ENCODE measurements at regions not wholly inside any gene's neighbourhood (a gene's known extent, or its start where the extent isn't known, plus 50 kb on each side); places are given as distances from the start of the nearest gene placed in this dataset.
"Not testable (repeated sequence)": the region's sequence is repeated elsewhere in the genome, so short reads cannot be mapped to it uniquely, and the experiment has no call there.

DNA sequence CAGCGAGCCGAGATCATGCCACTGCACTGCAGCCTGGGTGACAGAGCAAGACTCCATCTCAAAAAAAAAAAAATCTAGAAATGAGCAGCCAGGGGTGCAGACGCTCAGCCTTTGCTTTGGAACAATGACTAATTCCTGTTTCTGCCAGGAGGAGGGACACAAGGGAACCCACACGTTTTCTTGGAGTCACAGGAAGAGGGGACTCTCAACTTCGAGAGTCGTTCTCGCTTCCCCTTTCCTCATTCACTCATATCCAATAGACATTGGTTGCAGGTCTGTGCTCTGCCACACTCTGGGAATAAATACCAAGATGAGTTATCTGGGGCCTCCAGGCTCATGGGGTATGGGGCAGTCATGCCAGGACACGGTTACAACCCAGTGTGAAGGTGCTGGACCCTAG, 91.5 kb upstream of the RREB1 start:
- DNase-seq (ENCODE audit: low spot score) = no peak

DNA sequence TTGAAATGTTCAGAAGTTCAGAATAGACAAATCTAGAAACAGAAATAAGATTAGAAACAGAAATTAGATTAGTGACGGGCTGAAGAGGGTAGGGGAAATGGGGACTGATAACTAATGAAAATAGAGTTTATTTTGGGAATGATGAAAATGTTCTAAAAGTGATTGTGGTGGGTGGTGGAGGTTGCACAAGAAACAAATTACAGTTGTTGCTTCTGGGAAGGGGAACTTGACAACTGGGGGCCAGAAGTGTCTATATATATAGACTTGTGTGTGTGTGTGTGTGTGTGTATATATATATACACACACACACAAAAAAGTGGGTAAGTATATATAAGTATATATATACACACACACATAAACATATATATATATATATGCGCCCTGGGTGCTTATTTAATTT, 86.5 kb upstream of the RREB1 start:
- no peak for DNase-seq (ENCODE audit: low spot score)

DNA sequence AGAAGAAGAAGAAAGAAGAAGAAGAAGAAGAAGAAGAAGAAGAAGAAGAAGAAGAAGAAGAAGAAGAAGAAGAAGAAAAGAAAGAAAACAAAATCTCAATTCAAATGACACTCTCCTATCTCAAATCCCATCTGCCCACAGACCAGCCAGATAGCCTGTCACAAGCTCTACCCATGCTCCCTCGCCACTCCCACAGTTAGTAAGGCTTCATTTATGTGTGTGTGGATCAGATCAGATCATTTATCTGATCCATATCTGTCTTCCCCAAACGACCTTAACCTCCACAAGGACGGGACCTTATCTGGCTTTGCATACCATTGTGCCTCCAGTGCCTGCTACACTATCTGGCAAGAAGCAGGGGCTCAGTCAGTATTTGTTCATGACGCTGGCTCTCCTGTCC, 81.9 kb upstream of the RREB1 start:
- DNase-seq (ENCODE audit: low spot score) = no peak

DNA sequence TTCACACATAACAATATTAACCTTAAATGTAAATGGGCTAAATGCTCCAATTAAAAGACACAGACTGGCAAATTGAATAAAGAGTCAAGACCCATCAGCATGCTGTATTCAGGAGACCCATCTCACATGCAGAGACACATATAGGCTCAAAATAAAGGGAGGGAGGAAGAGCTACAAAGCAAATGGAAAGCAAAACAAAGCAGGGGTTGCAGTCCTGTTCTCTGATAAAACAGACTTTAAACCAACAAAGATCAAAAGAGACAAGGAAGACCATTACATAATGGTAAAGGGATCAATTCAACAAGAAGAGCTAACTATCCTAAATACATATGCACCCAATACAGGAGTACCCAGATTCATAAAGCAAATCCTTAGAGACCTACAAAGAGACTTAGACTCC, 78.8 kb upstream of the RREB1 start:
- DNase-seq (ENCODE audit: low spot score) = not testable (repeated sequence)

DNA sequence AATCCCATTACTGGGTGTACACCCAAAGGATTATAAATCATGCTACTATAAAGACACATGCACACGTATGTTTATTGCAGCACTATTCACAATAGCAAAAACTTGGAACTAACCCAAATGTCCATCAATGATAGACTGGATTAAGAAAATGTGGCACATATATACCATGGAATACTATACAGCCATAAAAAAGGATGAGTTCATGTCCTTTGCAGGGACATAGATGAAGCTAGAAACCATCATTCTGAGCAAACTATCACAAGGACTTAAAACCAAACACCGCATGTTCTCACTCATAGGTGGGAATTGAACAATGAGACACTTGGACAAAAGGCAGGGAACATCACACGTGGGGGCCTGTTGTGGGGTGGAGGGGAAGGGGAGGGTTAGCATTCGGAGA, 76.8 kb upstream of the RREB1 start:
- DNase-seq (ENCODE audit: low spot score) = not testable (repeated sequence)

DNA sequence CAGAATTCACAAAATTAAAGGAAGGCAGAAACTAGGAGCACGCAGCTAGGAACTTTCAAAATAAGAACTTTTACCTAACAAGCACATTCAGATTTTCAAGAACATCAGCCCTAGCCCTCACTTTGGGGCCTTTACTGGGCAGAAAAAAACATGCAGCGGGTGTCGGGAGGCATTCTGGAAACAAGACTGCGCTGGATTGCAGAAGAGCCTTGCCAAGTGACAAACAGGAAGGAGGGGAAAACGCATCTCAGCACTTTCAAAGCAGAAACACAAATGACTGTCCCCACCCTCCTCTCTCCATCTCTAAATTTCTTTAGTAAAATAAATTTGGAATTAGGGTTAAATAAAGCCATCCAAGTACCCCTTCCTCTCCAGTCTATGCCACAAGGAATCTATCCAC, 74.6 kb upstream of the RREB1 start:
- DNase-seq (ENCODE audit: low spot score) = no peak

DNA sequence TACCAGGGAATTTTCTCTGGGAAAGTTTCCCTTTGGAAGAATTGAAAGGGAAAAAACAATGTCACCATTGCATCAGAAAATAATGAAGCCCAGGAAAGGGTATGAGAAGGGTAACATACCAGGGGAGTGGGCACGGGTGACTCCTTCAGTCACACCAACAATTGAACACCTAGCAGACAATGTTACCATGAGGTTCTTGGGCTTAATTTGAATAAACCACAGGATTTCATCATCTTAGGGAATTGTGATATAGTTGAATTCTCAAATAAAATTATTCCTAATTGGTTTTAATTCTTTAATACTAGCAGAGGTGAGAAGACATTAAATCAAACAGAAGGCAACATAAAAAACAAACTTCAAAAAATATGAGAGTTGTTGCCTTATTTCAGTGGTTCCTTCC, 73.7 kb upstream of the RREB1 start:
- DNase-seq (ENCODE audit: low spot score) = no peak

DNA sequence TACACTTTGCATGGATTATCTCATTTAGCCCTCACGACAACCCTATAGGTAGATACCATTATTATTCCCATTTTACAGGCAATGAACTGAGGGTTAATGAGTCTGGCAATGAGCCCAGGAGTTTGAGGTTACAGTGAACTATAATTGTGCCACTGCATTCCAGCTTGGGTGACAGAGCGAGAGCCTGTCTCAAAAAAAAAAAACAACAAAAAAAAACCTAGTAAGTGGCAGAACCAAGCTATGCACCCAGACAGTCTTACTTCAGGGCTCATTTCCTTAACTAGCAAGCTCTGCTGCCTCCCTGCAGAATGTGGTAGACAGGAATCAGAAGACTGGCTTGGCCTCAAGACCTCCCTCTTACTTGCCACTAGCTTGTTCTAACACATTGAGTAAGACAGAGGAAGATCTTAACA, 71.9 kb upstream of the RREB1 start:
- no peak for DNase-seq (ENCODE audit: low spot score)

DNA sequence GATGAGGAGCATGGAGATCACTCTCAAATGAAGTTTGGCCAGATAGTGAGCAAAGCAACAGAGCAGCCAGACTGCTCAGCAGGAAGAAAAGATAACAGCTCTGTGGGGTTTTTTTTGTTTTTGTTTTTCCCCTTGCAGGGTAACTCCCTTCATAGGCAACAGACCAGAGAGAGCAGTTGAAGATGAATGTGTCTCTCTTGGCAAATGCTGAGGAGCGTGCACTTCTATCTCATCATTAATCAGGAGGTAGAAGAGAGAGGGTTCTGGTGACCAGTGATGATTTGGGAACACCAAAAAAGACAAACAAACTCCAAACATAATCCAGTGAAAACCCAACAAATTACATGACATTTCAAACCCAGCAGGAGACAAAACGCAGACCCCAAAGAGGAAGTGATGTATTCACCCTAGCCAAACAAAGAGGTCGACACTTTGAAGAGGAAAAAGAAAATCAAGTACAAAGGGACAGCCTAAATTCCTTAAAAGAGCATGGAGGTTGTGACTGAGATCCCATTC, 66.2 kb upstream of the RREB1 start:
- DNase-seq (ENCODE audit: low spot score) = no peak

DNA sequence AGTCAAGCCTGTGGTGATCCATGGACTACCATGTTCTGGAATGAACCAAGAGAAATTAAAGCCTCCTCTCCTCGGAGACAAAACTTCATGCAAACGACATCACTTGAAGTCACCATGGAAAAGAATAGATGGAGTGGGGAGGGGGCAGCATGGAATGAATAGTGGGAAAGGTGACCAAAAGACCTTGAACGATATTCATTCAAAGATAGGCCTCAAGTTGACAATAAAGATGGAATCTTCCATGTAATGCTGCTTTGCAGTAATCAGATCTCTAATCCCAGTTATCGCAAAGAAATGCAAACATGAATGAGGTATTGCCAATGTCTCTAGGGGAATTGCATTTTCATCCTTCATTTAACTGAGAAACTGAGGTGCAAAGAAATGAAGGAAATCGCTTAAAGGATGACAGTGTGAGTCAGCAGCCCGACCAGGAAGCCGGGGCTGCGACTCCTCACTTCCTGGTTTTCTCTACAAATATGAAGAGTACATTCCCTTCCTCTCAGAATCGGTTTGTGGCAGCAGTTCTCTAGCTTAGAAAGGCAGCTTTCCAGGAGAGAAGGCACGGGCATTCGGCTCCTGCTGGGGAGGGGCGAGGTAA, 65.6 kb upstream of the RREB1 start:
- no peak for DNase-seq (ENCODE audit: low spot score)

DNA sequence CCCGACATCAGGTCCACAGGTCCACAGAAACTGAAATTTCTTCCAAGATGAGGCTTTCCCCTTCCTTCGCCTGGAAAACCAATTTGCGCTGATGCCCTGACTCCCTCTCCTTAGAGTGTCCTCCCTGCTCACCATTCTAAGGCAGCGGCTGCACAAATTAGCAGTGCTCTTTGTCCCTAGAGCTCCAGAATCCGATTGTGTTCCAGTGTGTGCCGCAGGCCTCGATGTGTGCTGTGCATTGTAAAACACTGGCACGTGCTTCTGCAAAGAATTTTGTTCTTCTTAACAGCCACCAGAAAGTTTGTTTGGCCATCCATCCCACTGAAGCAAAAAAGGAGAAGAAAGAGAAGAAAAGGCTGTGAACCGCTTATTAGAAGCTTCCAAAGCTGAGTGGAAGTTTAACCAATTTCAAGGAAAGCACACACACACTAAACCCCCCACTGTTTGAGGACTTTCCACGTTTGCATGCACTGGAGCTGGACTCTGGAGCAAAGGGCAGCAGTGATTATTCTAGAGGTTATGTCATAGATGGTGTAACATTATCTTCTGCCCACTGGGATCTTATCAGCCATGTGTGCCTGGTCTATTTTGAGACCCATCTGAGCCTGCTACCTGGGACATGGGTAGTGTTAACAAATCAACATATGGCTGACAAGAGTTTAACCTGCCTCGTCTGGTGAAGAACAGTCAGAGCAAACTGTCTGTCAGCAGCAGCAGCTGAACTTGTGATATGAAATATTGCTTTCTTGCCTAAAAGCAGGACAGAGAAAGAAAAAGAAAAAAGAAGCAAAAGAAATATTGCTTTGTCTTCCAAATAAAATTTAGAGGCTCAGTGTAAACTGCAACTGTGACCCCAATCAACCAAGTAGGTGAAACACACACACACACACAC, 64.9 kb upstream of the RREB1 start:
- DNase-seq (ENCODE audit: low spot score) = no peak

DNA sequence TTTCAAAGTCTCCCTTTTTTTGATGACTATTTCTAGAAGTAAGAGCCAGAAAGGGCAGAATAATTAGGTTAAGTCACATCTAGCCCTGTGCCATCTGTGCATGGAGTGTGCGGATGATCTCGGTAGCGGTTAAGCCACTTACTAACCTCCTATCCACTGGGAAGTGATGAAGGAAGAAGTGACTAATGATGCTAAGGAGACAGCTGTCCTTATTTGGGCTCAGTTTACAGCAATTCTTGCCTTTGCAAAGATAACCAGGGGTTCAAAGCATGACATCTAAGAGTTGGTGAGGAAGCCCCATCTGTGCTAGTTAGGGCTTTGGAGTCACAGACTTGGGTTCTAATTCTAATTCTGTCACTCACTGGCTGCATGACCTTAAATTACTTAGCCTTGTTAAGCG, 62.4 kb upstream of the RREB1 start:
- peak; percentile 72 for DNase-seq (ENCODE audit: low spot score)

DNA sequence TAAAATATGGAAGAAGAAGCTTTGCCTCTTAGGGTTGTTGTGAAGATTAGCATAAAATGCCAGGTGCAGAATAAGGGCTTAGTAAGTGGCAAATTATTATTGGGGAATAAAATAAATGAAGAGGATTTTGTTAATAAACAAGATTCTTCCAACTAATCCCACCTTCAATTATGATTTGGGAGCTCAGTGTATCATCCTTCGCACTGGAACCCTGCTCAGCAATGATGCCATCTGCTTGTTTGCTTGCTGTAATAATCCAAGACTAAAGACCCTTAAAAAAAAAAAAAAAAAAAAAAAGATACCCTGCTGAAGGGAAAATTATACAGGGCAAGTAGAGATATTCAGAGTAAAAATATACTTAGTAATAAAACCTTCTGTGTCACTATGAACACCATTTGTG, 62.0 kb upstream of the RREB1 start:
- peak; percentile 69 for DNase-seq (ENCODE audit: low spot score)

DNA sequence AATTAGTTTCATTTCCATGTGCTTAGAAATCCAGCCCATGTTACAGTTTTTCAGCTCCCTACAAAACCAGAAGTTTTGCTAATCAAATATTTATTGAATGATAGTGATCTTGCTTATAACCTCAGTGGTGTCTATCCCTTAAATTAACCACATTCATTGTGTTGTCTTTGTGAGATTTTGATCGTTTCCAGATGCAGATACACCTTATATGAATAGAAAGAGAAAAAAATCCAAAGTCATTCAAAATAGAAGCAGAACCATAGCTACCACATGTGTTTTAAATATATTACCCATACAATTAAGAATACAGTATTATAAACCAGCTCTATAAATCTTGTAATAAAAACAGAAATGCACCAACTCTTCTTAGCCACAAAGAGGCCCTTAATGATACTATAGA, 60.6 kb upstream of the RREB1 start:
- no peak for DNase-seq (ENCODE audit: low spot score)

DNA sequence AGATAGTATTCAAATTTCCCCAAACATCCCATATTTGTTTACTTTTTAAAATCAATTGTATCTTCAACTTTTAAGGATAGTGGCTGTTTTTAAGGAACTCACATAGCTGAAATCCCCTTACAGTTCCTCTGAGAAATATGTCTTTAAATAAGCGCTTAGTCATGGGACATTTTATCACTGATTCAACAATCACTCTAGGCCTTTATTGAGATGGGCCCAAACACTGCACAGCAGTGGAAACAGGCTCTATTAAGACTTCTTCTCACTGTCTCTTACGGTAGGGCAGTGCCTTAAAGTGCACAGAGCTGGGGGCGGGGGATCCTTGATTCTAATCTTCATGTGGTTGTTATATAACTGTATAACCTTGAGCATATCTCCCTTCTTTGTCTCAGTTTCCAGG, 59.8 kb upstream of the RREB1 start:
- no peak for DNase-seq (ENCODE audit: low spot score)

DNA sequence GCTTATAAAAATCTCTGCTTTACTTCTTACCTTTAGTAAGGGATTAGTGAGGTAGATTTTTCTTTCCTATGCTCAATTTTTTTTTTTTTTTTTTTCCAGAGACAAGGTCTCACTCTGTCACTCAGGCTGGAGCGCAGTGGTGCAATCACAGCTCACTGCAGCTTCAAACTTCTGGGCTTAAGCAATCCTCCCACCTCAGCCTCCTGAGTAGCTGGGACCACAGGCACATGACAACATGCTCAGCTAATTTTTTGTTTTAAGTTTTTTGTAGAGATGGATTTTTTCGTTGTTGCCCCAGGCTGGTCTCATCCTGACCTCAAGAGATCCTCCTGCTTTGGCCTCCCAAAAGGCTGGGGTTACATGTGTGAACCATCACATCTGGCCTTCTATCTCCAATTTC, 58.9 kb upstream of the RREB1 start:
- no peak for DNase-seq (ENCODE audit: low spot score)

DNA sequence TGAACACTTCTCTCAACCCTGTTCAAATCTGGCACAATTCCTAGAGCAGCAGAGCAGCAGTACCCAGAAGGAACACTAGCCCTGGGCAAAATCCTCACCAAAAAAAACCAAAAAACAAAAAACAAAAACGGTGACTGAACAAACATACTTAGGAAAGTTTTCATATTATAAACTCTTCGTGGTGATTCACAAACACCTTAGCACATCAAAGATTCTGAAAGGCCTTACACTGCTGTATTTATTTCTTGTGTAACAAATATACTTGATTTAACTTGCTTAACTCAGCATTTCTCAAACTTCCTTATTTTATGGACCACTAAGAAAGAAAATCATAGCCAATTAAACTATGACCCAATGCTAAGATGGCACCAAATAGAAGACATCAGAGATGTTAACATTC, 57.8 kb upstream of the RREB1 start:
- no peak for DNase-seq (ENCODE audit: low spot score)

DNA sequence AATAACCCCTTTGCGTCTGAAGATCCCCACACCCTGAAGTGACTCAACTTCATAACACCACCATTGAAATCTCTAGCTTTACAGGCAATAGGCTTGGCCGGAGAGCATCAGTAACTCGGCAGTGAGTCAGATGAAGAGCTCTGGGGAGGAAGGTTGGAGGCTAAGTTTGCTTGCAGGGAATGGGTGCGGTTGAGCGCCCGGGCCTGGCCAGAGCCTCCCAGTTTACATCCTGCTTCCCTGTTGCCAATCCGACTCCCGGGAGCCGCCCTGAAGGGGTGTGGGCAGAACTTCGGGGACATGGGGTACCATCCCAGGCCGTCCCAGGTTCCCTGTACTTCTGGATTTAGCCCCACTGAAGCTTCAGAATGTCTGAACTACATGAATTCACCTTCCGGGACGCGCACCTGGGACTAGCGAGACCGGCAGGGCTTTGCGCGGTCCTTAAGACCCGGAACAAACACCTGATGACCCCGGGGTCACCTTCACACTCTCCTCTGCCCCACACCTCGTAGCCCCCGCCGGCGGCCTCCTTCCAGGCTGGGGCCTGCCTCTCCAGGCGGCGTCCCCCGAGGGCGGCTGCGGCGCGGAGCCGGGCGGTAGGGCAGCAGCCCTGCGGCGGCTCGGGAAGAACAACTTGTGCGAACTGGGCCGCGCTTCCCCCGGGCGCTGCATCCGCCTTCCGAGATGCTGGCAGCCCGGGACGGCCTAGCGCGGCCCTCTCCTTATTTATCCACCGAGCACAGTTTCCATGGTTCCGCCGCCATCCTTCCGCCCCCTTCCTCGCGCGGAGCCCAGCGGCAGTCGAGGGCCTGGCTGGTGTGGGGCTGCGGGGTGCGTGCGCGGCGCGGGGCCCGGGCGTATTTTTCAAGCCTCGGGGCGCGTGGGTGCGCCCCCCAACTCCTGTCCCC, 56.6 kb upstream of the RREB1 start:
- no peak for DNase-seq (ENCODE audit: low spot score)

DNA sequence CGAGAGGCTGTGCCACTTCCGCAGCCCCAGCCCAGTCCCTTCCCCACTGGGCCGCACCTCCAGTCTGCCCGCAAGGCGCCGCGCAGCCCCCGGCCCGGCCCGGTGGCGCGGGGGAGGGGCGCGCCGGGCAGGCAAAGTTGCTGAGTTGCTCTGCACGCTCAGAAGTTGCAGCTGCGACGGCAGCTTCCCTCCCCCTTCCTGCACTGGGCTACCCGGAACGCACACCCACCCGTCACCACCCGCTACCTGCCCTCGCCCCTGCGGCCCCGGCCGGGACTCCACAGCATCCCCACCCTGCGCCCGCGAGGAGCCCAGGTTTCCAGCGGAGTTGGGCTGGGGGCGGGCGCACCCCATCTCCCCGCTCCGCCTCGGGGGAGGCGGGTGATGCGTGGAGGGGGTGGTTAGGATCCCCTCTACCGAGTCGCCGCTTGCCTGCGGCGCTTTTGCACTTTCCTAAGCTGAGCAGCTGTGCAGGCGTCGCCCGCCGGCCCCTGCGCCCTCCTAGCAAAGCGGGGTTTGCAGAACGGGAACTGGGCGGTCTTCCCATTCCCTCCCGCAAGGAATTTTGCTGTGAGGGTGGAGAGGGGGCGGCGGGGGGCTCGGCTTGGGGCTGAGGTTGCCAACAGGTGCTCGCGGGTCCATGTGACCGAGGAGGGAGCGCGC, 55.9 kb upstream of the RREB1 start:
- peak; percentile 78 for DNase-seq (ENCODE audit: low spot score)

DNA sequence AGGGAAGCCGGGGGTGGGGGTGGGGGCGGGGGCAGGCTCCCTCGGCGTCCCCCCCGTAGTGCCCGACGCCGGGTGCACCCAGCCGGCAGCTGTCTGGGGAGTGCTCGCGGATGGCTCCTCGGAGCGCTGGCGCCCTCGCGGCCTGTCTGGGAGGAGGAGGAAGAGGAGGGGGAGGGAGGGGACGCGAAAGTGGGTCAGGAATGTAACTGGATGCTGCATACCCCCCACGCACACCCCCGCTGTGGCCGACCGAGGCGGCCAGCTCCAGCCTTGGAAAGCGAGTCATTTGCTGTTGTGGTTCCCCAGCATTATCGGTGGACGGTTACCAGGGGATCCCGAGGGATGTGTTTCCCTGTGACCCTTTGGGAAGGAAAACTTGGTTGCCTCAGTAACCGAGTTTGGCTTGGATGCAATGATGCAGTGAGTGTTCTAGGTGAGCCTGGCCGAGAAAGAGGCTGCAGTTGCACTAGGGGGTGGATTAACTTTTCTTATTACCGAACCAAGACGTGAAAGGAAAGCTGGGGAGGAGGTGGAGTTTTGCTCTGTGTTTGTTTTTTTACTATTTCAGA, 55.2 kb upstream of the RREB1 start:
- DNase-seq (ENCODE audit: low spot score) = no peak

DNA sequence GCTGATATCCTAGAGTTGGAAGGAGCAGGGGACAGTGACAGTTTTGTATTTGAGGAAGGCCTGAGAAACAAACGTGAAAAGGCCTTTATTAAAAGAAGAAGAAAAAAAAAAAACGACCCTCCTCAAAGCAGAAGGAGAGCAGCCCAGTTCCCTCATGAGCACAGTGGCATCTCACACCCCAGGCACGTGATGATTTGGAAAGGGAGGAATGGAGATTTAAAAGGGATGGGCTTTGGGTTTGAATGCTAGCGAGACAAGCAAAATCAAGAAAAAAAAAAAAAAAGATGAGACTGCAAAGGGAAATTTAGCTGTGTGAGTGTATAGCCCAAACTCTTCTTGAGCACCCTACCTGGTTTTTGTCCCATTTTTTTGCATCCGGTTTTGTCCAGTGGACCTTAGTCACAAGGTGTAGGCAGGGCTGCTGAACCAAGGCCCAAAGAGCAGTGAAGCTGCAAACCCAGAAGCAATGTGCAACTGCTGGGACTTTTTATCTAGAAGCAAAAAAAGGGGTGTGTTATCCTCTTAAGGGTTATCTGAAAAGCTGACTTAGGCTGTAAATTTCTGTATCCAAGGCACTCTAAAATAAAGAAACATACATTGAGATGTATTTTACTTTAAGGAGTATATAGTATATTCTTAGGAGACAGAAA, 54.5 kb upstream of the RREB1 start:
- DNase-seq (ENCODE audit: low spot score) = no peak
